ENCODE measurements at regions not wholly inside any gene's neighbourhood (a gene's known extent, or its start where the extent isn't known, plus 50 kb on each side); places are given as distances from the start of the nearest gene placed in this dataset.
"Not testable (repeated sequence)": the region's sequence is repeated elsewhere in the genome, so short reads cannot be mapped to it uniquely, and the experiment has no call there.

DNA sequence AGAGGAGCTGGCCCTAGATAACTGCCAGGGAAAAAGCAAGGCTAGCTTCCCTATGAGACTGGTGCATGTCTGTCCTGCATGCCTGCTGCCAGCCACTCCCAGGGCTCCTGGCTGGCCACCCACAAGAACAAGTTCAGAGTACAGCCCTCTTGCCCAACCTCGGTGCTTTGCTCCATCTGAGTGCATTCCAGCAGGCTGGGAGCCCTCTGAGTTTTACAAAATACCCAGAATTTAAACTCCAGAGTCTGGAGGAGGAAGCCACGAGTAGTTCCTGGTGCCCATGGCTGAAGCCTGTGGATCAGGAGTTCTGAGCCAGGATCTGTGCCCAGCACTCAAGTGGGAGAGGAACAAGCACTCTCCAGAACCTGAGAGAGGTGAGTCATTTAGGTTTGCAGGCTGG lies 111.6 kb downstream of the MAGEE2 start:
- Histone ChIP-seq H3K36me3 (no peaks in the 10 kb centered on the region), H3K4me1 (replicated peaks) (no peaks in the 10 kb centered on the region), H3K4me3 (no peak overlapping the region), H3K27me3 (replicated peaks) (no peaks in the 10 kb centered on the region), H3K9me3 (replicated peaks) (no peaks in the 10 kb centered on the region), H3K27ac (no peak overlapping the region)
- no peak for DNase-seq (ENCODE audit: low read depth in 1 of 2, low spot score in 2 of 2)

DNA sequence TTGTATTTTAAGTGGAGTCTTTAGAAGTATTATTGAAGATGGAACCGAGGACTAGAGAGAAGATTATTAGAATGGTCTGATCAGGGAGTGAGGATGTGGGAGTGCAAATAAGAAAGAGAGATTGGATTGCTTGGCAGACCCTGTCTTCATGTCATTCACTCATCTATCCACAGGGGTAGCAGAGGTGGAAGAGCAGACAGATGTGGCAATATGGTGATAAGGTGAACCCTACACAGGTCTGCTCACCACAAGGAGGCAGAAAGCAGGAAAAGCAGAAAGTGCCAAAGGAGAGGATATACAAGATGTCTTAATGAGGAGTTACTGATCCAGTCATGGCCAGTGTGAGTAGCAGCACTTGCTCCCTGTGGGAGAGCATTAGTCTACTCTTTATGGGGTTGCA lies 129.4 kb downstream of the MAGEE2 start:
- no peak overlapping the region for H3K27ac ChIP-seq
- no peaks in the 10 kb centered on the region for H3K27me3 ChIP-seq (replicated peaks)
- no peak for DNase-seq (ENCODE audit: low read depth in 1 of 2, low spot score in 2 of 2)
- H3K4me1 ChIP-seq (replicated peaks) = no peaks in the 10 kb centered on the region
- no peaks in the 10 kb centered on the region for H3K9me3 ChIP-seq (replicated peaks)
- no peak overlapping the region for H3K4me3 ChIP-seq
- no peaks in the 10 kb centered on the region for H3K36me3 ChIP-seq

DNA sequence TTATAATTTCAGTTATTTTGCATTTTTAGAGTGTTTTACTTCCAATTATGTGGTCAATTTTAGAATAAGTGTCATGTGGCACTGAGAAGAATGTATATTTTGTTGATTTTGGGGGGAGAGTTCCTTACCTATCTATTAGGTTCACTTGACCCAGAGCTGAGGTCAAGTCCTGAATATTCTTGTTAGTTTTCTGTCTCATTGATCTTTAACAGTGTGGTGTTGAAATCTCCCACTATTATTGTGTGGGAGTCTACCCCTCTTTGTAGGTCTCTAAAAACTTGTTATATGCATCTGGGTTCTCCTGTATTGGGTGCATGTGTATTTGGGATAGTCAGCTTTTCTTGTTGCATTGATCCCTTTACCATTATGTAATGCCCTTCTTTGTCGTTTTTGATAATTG lies 127.0 kb upstream of the ZDHHC15 start:
- Histone ChIP-seq H3K9me3 (replicated peaks) (no peaks in the 10 kb centered on the region), H3K4me3 (no peak overlapping the region), H3K36me3 (no peaks in the 10 kb centered on the region), H3K4me1 (replicated peaks) (no peaks in the 10 kb centered on the region), H3K27ac (no peak overlapping the region), H3K27me3 (replicated peaks) (no peaks in the 10 kb centered on the region)
- DNase-seq (ENCODE audit: low read depth in 1 of 2, low spot score in 2 of 2) = no peak

DNA sequence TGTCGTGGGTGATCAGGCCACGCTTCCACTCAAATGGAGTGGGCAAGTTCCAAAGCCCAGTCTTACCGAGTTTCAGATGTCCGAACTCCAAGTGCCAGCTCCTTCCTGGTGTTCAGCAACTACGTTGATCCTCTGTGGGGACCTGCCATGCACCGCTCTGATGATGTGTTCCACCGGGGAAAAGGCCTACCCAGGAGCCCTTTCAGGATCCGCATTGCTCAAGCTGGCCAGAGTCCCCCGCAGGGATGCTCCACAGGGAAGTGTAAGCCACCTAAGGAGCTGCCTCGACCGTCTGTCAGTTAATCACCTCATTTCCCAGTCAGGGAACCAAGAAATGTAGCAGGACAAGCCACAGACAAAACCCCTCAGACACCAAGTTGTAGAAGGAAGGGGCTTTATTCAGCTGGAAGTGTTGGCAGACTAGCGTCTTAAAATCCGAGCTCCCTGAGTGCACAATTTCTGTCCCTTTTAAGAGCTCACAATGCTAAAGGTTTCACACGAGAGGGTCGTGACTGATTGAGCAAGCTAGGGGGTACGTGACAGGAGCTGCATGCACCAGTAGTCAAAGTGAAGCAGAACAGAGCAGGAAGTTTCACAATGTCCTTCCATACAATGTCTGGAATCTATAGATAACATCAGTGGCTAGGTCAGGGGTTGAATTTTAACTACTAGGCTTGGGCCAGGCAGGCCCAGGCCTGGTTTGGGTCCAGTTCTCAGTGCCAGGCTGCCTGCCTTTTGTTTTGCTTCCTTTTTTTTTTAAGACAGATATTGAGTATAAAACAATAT lies 126.2 kb upstream of the ZDHHC15 start:
- no peak overlapping the region for H3K27ac ChIP-seq
- H3K27me3 ChIP-seq (replicated peaks) = no peaks in the 10 kb centered on the region
- no peaks in the 10 kb centered on the region for H3K9me3 ChIP-seq (replicated peaks)
- no peak for DNase-seq (ENCODE audit: low read depth in 1 of 2, low spot score in 2 of 2)
- H3K36me3 ChIP-seq = no peaks in the 10 kb centered on the region
- no peak overlapping the region for H3K4me3 ChIP-seq
- H3K4me1 ChIP-seq (replicated peaks) = no peaks in the 10 kb centered on the region

DNA sequence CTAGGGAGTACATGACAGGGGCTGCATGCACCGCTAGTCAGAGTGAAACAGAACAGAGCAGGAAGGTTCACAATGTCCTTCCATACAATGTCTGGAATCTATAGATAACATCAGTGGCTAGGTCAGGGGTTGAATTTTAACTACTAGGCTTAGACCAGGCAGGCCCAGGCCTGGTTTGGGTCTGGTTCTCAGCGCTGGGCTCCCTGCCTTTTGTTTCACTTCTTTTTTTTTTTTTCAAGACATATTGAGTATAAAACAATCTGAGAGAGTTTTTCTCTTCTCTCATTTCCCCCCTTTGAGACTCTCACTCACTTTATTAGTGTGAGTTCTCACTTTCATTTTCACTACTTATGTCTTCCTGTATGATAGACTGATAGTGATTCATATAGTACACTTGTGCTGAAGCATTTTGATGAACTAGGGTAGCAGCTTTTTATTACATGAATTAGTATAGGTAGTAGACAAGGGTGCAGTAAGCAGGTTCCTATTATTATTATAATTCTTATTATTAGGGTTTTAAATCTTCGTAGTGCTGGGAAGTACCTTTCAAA lies 120.0 kb upstream of the ZDHHC15 start:
- H3K36me3 ChIP-seq = no peaks in the 10 kb centered on the region
- H3K27ac ChIP-seq = no peak overlapping the region
- no peak overlapping the region for H3K4me3 ChIP-seq
- no peaks in the 10 kb centered on the region for H3K9me3 ChIP-seq (replicated peaks)
- no peaks in the 10 kb centered on the region for H3K27me3 ChIP-seq (replicated peaks)
- no peaks in the 10 kb centered on the region for H3K4me1 ChIP-seq (replicated peaks)
- DNase-seq (ENCODE audit: low read depth in 1 of 2, low spot score in 2 of 2) = no peak

DNA sequence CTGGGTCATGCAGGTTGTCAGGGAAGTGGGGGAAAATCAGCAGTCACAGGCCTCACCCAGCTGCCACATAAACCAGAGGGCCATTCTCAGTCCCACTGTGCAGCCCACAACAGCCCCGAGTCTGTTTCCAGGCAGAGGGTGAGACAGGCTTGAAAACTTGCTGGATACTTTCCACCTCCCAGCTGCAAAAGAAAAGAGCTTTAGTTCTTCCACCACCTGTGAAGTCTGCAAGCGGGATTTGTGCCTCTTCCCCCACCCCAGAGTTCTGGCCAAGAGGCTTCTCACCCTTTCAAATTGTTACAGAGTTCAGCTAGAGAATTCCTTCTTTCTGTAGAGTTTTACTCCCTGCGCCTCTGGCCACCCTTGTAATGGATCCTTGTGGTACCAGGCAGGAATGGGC lies 115.5 kb upstream of the ZDHHC15 start:
- Histone ChIP-seq H3K27me3 (replicated peaks) (no peaks in the 10 kb centered on the region), H3K4me3 (no peak overlapping the region), H3K4me1 (replicated peaks) (no peaks in the 10 kb centered on the region), H3K27ac (no peak overlapping the region), H3K9me3 (replicated peaks) (no peaks in the 10 kb centered on the region), H3K36me3 (no peaks in the 10 kb centered on the region)
- no peak for DNase-seq (ENCODE audit: low read depth in 1 of 2, low spot score in 2 of 2)

DNA sequence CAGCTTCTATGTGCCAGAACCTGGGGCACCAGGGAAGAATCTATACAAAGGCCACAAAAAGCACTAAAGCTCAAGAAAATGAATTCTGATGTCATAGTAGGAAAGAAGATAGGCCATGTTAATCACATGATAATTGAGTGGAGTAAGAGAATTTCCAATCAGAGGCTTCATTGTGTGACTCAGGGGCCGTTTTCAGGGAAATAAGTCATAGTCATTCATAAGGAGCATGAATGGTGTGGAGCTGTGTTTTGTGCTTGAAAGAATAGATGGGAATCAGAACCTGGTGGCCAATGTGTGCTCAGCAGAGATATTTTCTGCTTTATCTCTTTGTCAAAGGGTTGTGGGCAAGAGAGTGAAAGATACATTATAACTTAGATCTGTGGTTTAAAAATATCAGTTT lies 102.4 kb upstream of the ZDHHC15 start:
- no peak for DNase-seq (ENCODE audit: low read depth in 1 of 2, low spot score in 2 of 2)
- Histone ChIP-seq H3K27ac (no peak overlapping the region), H3K4me1 (replicated peaks) (no peaks in the 10 kb centered on the region), H3K27me3 (replicated peaks) (no peaks in the 10 kb centered on the region), H3K9me3 (replicated peaks) (no peaks in the 10 kb centered on the region), H3K4me3 (no peak overlapping the region), H3K36me3 (no peaks in the 10 kb centered on the region)

DNA sequence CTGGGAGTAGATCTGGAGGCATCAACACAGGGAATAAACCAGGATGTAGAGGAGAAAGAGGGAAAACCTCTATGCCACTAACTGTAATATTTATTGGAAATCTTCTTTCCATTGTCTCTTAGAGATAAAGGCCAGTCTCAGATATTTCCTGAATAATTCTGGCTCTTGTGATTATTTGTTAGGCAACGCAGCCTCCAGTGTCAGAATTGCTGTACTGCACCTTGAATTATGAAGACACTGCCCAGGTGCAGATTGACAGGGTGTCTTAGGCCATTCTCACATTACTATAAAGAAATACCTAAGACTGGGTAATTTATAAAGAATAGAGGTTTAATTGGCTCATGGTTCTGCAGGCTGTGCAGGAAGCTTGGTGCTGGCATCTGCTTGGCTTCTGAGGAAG lies 100.7 kb upstream of the ZDHHC15 start:
- H3K27me3 ChIP-seq (replicated peaks) = no peaks in the 10 kb centered on the region
- H3K9me3 ChIP-seq (replicated peaks) = no peaks in the 10 kb centered on the region
- no peaks in the 10 kb centered on the region for H3K36me3 ChIP-seq
- DNase-seq (ENCODE audit: low read depth in 1 of 2, low spot score in 2 of 2) = no peak
- H3K4me3 ChIP-seq = no peak overlapping the region
- no peaks in the 10 kb centered on the region for H3K4me1 ChIP-seq (replicated peaks)
- no peak overlapping the region for H3K27ac ChIP-seq

DNA sequence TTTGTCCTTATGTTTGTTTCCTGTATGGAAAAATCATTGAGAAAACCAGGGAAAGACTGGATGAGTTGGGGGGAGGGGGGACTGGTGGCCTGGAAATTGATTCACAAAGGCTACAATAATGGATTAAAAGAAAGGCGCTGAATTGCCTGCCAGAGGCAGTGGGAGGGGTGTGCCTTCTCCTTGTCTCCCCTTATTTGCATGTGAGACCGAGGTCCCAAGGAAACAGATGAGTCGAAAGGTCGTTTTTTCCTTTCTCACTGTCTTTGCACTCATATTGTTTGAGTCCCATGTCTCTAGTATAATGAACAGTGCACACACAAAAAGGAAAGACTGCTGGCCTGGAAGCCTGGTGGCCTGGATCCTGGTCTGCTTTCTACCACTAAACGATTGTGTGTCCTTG lies 86.6 kb upstream of the ZDHHC15 start:
- Histone ChIP-seq H3K4me1 (replicated peaks) (no peaks in the 10 kb centered on the region), H3K27me3 (replicated peaks) (no peaks in the 10 kb centered on the region), H3K9me3 (replicated peaks) (no peaks in the 10 kb centered on the region), H3K4me3 (no peak overlapping the region), H3K36me3 (no peaks in the 10 kb centered on the region), H3K27ac (no peak overlapping the region)
- DNase-seq (ENCODE audit: low read depth in 1 of 2, low spot score in 2 of 2) = no peak

DNA sequence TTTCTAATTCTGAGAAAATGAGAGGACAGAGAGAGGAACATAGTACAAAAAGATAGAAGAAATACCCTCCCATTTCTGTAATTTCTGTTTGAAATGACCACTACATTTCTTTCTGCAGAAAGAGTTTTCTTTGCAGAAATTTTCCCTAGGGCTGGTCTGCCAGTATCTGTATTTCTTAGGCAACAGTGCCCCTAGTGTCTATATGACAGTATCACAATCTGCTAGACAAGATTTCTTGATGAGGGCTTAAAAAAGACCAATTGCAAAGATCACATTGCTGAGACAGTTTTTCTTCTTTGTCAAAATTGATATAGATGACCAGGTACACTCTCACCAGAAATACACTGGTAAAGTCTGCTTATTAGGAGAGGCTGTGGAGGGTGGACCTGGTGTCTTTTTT lies 81.0 kb upstream of the ZDHHC15 start:
- Histone ChIP-seq H3K4me1 (replicated peaks) (no peaks in the 10 kb centered on the region), H3K9me3 (replicated peaks) (no peaks in the 10 kb centered on the region), H3K27me3 (replicated peaks) (no peaks in the 10 kb centered on the region), H3K27ac (no peak overlapping the region), H3K4me3 (no peak overlapping the region), H3K36me3 (no peaks in the 10 kb centered on the region)
- peak in 1 of 2 experiments; percentile 2 for DNase-seq (ENCODE audit: low read depth in 1 of 2, low spot score in 2 of 2)

DNA sequence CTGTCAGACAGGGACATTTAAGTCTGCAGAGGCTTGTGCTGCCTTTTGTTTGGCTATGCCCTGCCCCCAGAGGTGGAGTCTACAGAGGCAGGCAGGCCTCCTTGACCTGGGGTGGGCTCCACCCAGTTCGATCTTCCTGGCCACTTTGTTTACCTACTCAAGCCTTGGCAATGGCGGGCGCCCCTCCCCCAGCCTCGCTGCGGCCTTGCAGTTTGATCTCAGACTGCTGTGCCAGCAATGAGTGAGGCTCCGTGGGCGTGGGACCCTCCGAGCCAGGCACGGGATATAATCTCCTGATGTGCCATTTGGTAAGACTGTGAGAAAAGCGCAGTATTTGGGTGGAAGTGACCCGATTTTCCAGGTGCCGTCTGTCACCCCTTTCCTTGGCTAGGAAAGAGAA lies 79.2 kb upstream of the ZDHHC15 start:
- not testable (repeated sequence) for H3K4me3 ChIP-seq; H3K4me1 ChIP-seq (replicated peaks); H3K27ac ChIP-seq; H3K9me3 ChIP-seq (replicated peaks); H3K27me3 ChIP-seq (replicated peaks); DNase-seq (ENCODE audit: low read depth in 1 of 2, low spot score in 2 of 2); H3K36me3 ChIP-seq

DNA sequence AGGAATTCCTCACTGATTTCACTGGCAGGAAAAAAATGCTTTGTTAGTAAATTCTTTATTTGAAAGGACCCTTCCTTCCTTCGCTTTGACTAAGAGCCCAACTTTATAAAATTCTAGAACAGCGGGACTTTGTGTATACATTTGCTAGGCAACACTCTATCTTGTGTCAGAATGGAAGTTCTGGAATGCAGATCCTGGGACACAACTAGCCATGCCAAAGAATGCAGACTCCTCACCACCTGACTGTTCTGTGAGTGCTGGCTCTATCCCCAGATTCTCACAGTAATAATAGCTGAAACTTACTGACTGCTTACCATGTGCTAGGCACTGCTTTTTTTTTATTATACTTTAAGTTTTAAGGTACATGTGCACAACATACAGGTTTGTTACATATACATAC lies 73.3 kb upstream of the ZDHHC15 start:
- DNase-seq (ENCODE audit: low read depth in 1 of 2, low spot score in 2 of 2) = no peak
- no peak overlapping the region for H3K4me3 ChIP-seq
- no peaks in the 10 kb centered on the region for H3K36me3 ChIP-seq
- no peaks in the 10 kb centered on the region for H3K9me3 ChIP-seq (replicated peaks)
- no peak overlapping the region for H3K27ac ChIP-seq
- no peaks in the 10 kb centered on the region for H3K27me3 ChIP-seq (replicated peaks)
- no peaks in the 10 kb centered on the region for H3K4me1 ChIP-seq (replicated peaks)

DNA sequence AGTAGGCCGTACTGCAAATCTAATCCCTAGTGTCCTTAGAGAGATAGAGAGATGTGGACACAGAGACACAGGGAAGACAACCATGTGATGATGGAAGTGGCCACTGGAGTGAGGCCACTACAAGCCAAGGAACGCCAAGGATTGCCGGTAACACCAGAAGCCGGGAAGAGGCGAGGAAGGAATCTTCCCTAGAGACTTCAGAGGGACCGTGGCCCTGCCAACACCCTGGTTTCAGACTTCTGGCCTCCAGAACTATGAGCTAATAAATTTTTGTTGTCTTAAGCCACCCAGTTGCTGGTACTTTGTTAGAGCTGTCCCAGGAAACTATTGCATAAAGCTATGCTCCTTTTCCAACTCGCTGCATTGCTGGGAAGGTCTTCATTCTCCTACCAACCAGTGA lies 70.3 kb upstream of the ZDHHC15 start:
- not testable (repeated sequence) for H3K27ac ChIP-seq; DNase-seq (ENCODE audit: low read depth in 1 of 2, low spot score in 2 of 2); H3K4me1 ChIP-seq (replicated peaks); H3K4me3 ChIP-seq; H3K36me3 ChIP-seq; H3K27me3 ChIP-seq (replicated peaks); H3K9me3 ChIP-seq (replicated peaks)

DNA sequence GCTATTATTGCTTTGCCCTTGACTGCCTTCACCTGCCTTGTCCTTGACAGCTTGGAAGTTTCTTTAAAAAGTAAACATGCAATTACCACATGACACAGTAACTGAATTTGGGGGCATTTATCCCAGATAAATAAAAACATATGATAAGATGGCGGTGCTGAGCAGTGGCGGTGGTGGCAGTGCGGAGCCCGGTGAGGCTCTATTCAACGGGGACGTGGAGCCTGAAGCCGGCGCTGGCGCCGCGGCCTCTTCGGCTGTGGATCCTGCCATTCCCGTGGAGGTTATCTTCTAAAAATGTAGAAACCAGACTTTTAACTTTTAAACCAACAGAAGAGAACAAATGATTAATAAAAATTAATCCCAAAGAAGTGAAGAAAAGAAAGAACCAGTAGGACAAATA lies 59.7 kb upstream of the ZDHHC15 start:
- Histone ChIP-seq H3K27me3 (replicated peaks) (no peaks in the 10 kb centered on the region), H3K4me3 (no peak overlapping the region), H3K27ac (no peak overlapping the region), H3K4me1 (replicated peaks) (no peaks in the 10 kb centered on the region), H3K36me3 (no peaks in the 10 kb centered on the region), H3K9me3 (replicated peaks) (no peaks in the 10 kb centered on the region)
- no peak for DNase-seq (ENCODE audit: low read depth in 1 of 2, low spot score in 2 of 2)
